ENCODE measurements at regions not wholly inside any gene's neighbourhood (a gene's known extent, or its start where the extent isn't known, plus 50 kb on each side); places are given as distances from the start of the nearest gene placed in this dataset.

- H3K27me3 ChIP-seq = no peaks in the 10 kb centered on the region
- H3K4me3 ChIP-seq = no peak overlapping the region
- no peak overlapping the region for H3K27ac ChIP-seq
- intact Hi-C loops (cut with DNase I) = no loop called here
- no peak for DNase-seq
- H3K9me3 ChIP-seq = peaks cover 0 to 3% of the 10 kb centered on the region in 2 donors
- no peaks in the 10 kb centered on the region for H3K36me3 ChIP-seq
- TF ChIP-seq POLR2A (IDR thresholded peaks at IDR 0.05) = no peak
- TF ChIP-seq CTCF (IDR thresholded peaks at IDR 0.05) = no peak
- no peak for TF ChIP-seq EP300 (IDR thresholded peaks at IDR 0.05)
- WGBS, 3 donors = 96 to 98% (median 97%) methylated on average over 7 of the region's 7 CpGs
- H3K4me1 ChIP-seq (ENCODE audit: insufficient read depth) = no peaks in the 10 kb centered on the region
Measured at GRCh38 chr1:82245345-82246014, 444.7 kb downstream of the ADGRL2 start.

GRCh38 chr1:82240571-82240970 lies 439.8 kb downstream of the ADGRL2 start:
- TF ChIP-seq POLR2A (IDR thresholded peaks at IDR 0.05) = no peak
- TF ChIP-seq EP300 (IDR thresholded peaks at IDR 0.05) = no peak
- no peak for TF ChIP-seq CTCF (IDR thresholded peaks at IDR 0.05)

GRCh38 chr1:82230667-82231066 lies 429.9 kb downstream of the ADGRL2 start:
- WGBS, 3 donors = 91 to 95% (median 95%) methylated on average over 4 of the region's 4 CpGs
- no peaks in the 10 kb centered on the region for H3K9me3 ChIP-seq
- H3K4me1 ChIP-seq (ENCODE audit: insufficient read depth) = peaks cover 5% of the 10 kb centered on the region
- no peak overlapping the region for H3K27ac ChIP-seq
- no peak for DNase-seq
- H3K4me3 ChIP-seq = no peak overlapping the region
- no peaks in the 10 kb centered on the region for H3K36me3 ChIP-seq
- no peaks in the 10 kb centered on the region for H3K27me3 ChIP-seq
- intact Hi-C loops (cut with DNase I) = no loop called here
- TF ChIP-seq EP300 (IDR thresholded peaks at IDR 0.05) = no peak
- no peak for TF ChIP-seq POLR2A (IDR thresholded peaks at IDR 0.05)
- no peak for TF ChIP-seq CTCF (IDR thresholded peaks at IDR 0.05)

More at GRCh38 chr1:82240571-82240970, 439.8 kb downstream of the ADGRL2 start:
- Histone ChIP-seq H3K4me3 (no peak overlapping the region), H3K27ac (no peak overlapping the region), H3K4me1 (ENCODE audit: insufficient read depth) (no peaks in the 10 kb centered on the region), H3K36me3 (no peaks in the 10 kb centered on the region), H3K9me3 (peaks cover 0 to 3% of the 10 kb centered on the region in 2 donors), H3K27me3 (no peaks in the 10 kb centered on the region)
- no peak for DNase-seq
- 59 to 69% (median 62%) methylated on average over 3 of the region's 3 CpGs for WGBS, 3 donors
- intact Hi-C loops (cut with DNase I) = no loop called here

GRCh38 chr1:82227306-82228095 lies 426.8 kb downstream of the ADGRL2 start:
- no peaks in the 10 kb centered on the region for H3K36me3 ChIP-seq
- WGBS, 3 donors = 6 to 12% (median 9%) methylated on average over 3 of the region's 3 CpGs
- H3K4me3 ChIP-seq = no peak overlapping the region
- no peak for DNase-seq
- H3K27ac ChIP-seq = no peak overlapping the region
- TF ChIP-seq EP300 (IDR thresholded peaks at IDR 0.05) (no peak), POLR2A (IDR thresholded peaks at IDR 0.05) (no peak), CTCF (IDR thresholded peaks at IDR 0.05) (no peak)
- H3K4me1 ChIP-seq (ENCODE audit: insufficient read depth) = peaks cover 5% of the 10 kb centered on the region
- no peaks in the 10 kb centered on the region for H3K9me3 ChIP-seq
- no peaks in the 10 kb centered on the region for H3K27me3 ChIP-seq
- intact Hi-C loops (cut with DNase I) = no loop called here
